ENCODE measurements at regions not wholly inside any gene's neighbourhood (a gene's known extent, or its start where the extent isn't known, plus 50 kb on each side); places are given as distances from the start of the nearest gene placed in this dataset.

- no peaks in the 10 kb centered on the region for H3K4me1 ChIP-seq
- 79% methylated on average over 5 of the region's 5 CpGs for WGBS
- no peak overlapping the region for H3K4me3 ChIP-seq
- H3K27ac ChIP-seq: no peak overlapping the region
- no peaks in the 10 kb centered on the region for H3K27me3 ChIP-seq
- TF ChIP-seq POLR2AphosphoS5 (IDR thresholded peaks at IDR 0.05) (no peak), POLR2A (IDR thresholded peaks at IDR 0.05) (no peak), CTCF (IDR thresholded peaks at IDR 0.05) (no peak), EP300 (IDR thresholded peaks at IDR 0.05) (no peak)
- DNase-seq (ENCODE audit: low spot score in 2 of 2): no peak
- H3K9me3 ChIP-seq: no peaks in the 10 kb centered on the region
- H3K36me3 ChIP-seq: no peaks in the 10 kb centered on the region
These were observed 451.5 kb upstream of the FAT1 start for GRCh38 chr4:187175197-187175596.

DNA sequence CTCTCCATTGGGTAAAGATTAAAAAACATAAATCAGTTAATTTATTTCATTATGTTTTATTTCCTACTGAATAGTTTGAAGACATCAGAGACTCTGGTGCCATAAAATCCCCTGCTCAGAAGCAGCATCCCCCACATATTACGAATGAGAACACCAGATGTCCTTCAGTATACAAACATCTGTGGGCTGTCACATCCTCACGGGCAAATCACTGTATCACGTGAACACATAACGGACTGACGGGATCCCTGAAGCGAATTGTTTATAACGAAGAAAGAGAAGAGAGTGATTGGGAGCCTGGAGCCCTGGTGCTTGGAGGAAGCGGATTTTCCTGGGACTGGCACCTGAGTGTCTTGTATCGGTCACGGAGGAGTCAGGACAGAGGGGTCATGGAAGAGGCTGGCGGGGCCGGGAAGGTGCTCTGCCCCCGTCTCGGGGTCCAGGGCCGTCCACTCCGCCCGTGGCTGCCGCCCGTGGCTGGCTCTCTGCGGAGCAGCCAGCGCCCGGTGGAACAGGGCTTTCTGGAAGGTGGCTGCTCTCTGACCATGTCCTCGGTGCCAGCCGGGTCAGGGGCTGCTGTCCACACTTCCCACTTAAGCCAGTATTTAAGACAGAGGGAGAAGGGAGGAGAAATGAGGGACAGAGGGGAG is 452.7 kb upstream of the FAT1 start:
- no peaks in the 10 kb centered on the region for H3K9me3 ChIP-seq
- WGBS: 92% methylated on average over 24 of the region's 24 CpGs
- no peak overlapping the region for H3K27ac ChIP-seq
- no peaks in the 10 kb centered on the region for H3K4me1 ChIP-seq
- no peak for DNase-seq (ENCODE audit: low spot score in 2 of 2)
- H3K4me3 ChIP-seq: no peak overlapping the region
- TF ChIP-seq POLR2A (IDR thresholded peaks at IDR 0.05) (no peak), CTCF (IDR thresholded peaks at IDR 0.05) (no peak)
- no peaks in the 10 kb centered on the region for H3K27me3 ChIP-seq
- no peaks in the 10 kb centered on the region for H3K36me3 ChIP-seq

GRCh38 chr4:187178084-187178483 is 454.4 kb upstream of the FAT1 start:
- Histone ChIP-seq H3K36me3 (no peaks in the 10 kb centered on the region), H3K27ac (no peak overlapping the region), H3K4me3 (no peak overlapping the region), H3K9me3 (no peaks in the 10 kb centered on the region), H3K4me1 (no peaks in the 10 kb centered on the region), H3K27me3 (no peaks in the 10 kb centered on the region)
- no peak for DNase-seq (ENCODE audit: low spot score in 2 of 2)
- TF ChIP-seq CTCF (IDR thresholded peaks at IDR 0.05): no peak
- no peak for TF ChIP-seq POLR2AphosphoS5 (IDR thresholded peaks at IDR 0.05)
- no peak for TF ChIP-seq EP300 (IDR thresholded peaks at IDR 0.05)
- no peak for TF ChIP-seq POLR2A (IDR thresholded peaks at IDR 0.05)
- 82% methylated on average over 6 of the region's 6 CpGs for WGBS

GRCh38 chr4:187178587-187178986 is 454.9 kb upstream of the FAT1 start:
- no peaks in the 10 kb centered on the region for H3K4me1 ChIP-seq
- H3K4me3 ChIP-seq: no peak overlapping the region
- 70% methylated on average over 6 of the region's 6 CpGs for WGBS
- TF ChIP-seq CTCF (IDR thresholded peaks at IDR 0.05) (no peak), EP300 (IDR thresholded peaks at IDR 0.05) (no peak), POLR2A (IDR thresholded peaks at IDR 0.05) (no peak), POLR2AphosphoS5 (IDR thresholded peaks at IDR 0.05) (no peak)
- no peak for DNase-seq (ENCODE audit: low spot score in 2 of 2)
- H3K27ac ChIP-seq: no peak overlapping the region
- no peaks in the 10 kb centered on the region for H3K27me3 ChIP-seq
- H3K9me3 ChIP-seq: no peaks in the 10 kb centered on the region
- H3K36me3 ChIP-seq: no peaks in the 10 kb centered on the region

- H3K4me3 ChIP-seq: no peak overlapping the region
- WGBS: 65% methylated on average over 10 of the region's 10 CpGs
- no peak overlapping the region for H3K27ac ChIP-seq
- H3K27me3 ChIP-seq: no peaks in the 10 kb centered on the region
- H3K9me3 ChIP-seq: no peaks in the 10 kb centered on the region
- no peak for DNase-seq (ENCODE audit: low spot score in 2 of 2)
- TF ChIP-seq CTCF (IDR thresholded peaks at IDR 0.05) (no peak), POLR2AphosphoS5 (IDR thresholded peaks at IDR 0.05) (no peak), POLR2A (IDR thresholded peaks at IDR 0.05) (no peak), EP300 (IDR thresholded peaks at IDR 0.05) (no peak)
- H3K36me3 ChIP-seq: no peaks in the 10 kb centered on the region
- H3K4me1 ChIP-seq: no peaks in the 10 kb centered on the region
These were observed 455.7 kb upstream of the FAT1 start for GRCh38 chr4:187179086-187180058.
